Activated CD8-positive, alpha-beta memory T cell treated with anti-CD3 and anti-CD28 coated beads, Interleukin-2, amount 10 ng/mL, durations not matched to agents 7 days and 5 days (primary cell): ENCODE measurements at regions not wholly inside any gene's neighbourhood (a gene's known extent, or its start where the extent isn't known, plus 50 kb on each side); places are given as distances from the start of the nearest gene placed in this dataset.
"Not testable (repeated sequence)": the region's sequence is repeated elsewhere in the genome, so short reads cannot be mapped to it uniquely, and the experiment has no call there.

Source experiments
- ATAC-seq: fragments of 150-1000 bp; cut with Tn5 transposase; one replicate; pipeline ENCODE4 v1.10.0; 2021; ENCODE audit warnings: moderate library complexity
- CTCF ChIA-PET: fragments of 350-600 bp; sonication (Branson Sonifier 250); formaldehyde crosslinking; loops from one replicate; lab custom pipeline; 2021; ENCODE audit warnings: antibody characterized with exemption; lab: Charles Lee
- DNase-seq: peaks from one replicate; pipeline ENCODE4 v3.0.0-alpha.2; 2020
- H3K27ac Mint-ChIP-seq: one replicate; pipeline ENCODE4 v1.8.0; 2021; ENCODE audit warnings: mild to moderate bottlenecking, mixed read lengths
- H3K27me3 Mint-ChIP-seq: one replicate; pipeline ENCODE4 v1.8.0; 2021; ENCODE audit warnings: mixed read lengths
- H3K36me3 Mint-ChIP-seq: one replicate; pipeline ENCODE4 v1.8.0; 2021; ENCODE audit warnings: mild to moderate bottlenecking, mixed read lengths
- H3K4me1 Mint-ChIP-seq: one replicate; pipeline ENCODE4 v1.8.0; 2021; ENCODE audit warnings: mixed read lengths
- H3K4me3 Mint-ChIP-seq: one replicate; pipeline ENCODE4 v1.8.0; 2021; ENCODE audit warnings: mild to moderate bottlenecking, moderate library complexity, mixed read lengths
- H3K9me3 Mint-ChIP-seq: one replicate; pipeline ENCODE4 v1.8.0; 2022; ENCODE audit warnings: low read depth, mixed read lengths

GRCh38 chr4:81715357-81715756, 243.7 kb upstream of the RASGEF1B start:
- H3K27ac Mint-ChIP-seq, DNase-seq, H3K4me3 Mint-ChIP-seq, H3K9me3 Mint-ChIP-seq, H3K36me3 Mint-ChIP-seq, CTCF ChIA-PET, H3K4me1 Mint-ChIP-seq, H3K27me3 Mint-ChIP-seq, ATAC-seq: not testable (repeated sequence)

- Mint-ChIP-seq H3K27ac (no peak overlapping the region), H3K27me3 (no peaks in the 10 kb centered on the region), H3K9me3 (no peaks in the 10 kb centered on the region), H3K4me1 (no peaks in the 10 kb centered on the region), H3K36me3 (no peaks in the 10 kb centered on the region), H3K4me3 (no peak overlapping the region)
- CTCF ChIA-PET = interaction anchor here (0.6 kb wide), 1 partner anchor 150 kb away, joined by 3 read pairs; no protein-coding TSS in a partner anchor
- DNase-seq = no peak
- ATAC-seq = no peak
Observed at GRCh38 chr4:81714291-81714690, 242.6 kb upstream of the RASGEF1B start.

GRCh38 chr4:81712714-81713113, 241.0 kb upstream of the RASGEF1B start:
- Mint-ChIP-seq H3K27me3 (no peaks in the 10 kb centered on the region), H3K4me1 (no peaks in the 10 kb centered on the region), H3K36me3 (no peaks in the 10 kb centered on the region), H3K9me3 (no peaks in the 10 kb centered on the region), H3K27ac (no peak overlapping the region), H3K4me3 (no peak overlapping the region)
- DNase-seq = no peak
- CTCF ChIA-PET = no interaction called here
- no peak for ATAC-seq

- no peaks in the 10 kb centered on the region for H3K9me3 Mint-ChIP-seq
- ATAC-seq (no peak), DNase-seq (no peak)
- no peak overlapping the region for H3K4me3 Mint-ChIP-seq
- CTCF ChIA-PET = no interaction called here
- no peak overlapping the region for H3K27ac Mint-ChIP-seq
- H3K27me3 Mint-ChIP-seq = no peaks in the 10 kb centered on the region
- no peaks in the 10 kb centered on the region for H3K4me1 Mint-ChIP-seq
- no peaks in the 10 kb centered on the region for H3K36me3 Mint-ChIP-seq
Observed at GRCh38 chr4:81704461-81704860, 232.8 kb upstream of the RASGEF1B start.

- Mint-ChIP-seq H3K9me3 (no peaks in the 10 kb centered on the region), H3K27ac (no peak overlapping the region), H3K27me3 (no peaks in the 10 kb centered on the region), H3K4me3 (no peak overlapping the region), H3K36me3 (no peaks in the 10 kb centered on the region), H3K4me1 (no peaks in the 10 kb centered on the region)
- no peak for ATAC-seq
- CTCF ChIA-PET = no interaction called here
- DNase-seq = no peak
Observed at GRCh38 chr4:81700189-81700588, 228.5 kb upstream of the RASGEF1B start.

- ATAC-seq = no peak
- Mint-ChIP-seq H3K4me3 (no peak overlapping the region), H3K27me3 (peaks cover 7% of the 10 kb centered on the region), H3K27ac (no peak overlapping the region), H3K9me3 (no peaks in the 10 kb centered on the region), H3K4me1 (no peaks in the 10 kb centered on the region), H3K36me3 (no peaks in the 10 kb centered on the region)
- CTCF ChIA-PET = no interaction called here
- DNase-seq = no peak
Observed at GRCh38 chr4:81698538-81699296, 227.0 kb upstream of the RASGEF1B start.

GRCh38 chr4:81694176-81694913, 222.6 kb upstream of the RASGEF1B start:
- H3K9me3 Mint-ChIP-seq = no peaks in the 10 kb centered on the region
- no peaks in the 10 kb centered on the region for H3K36me3 Mint-ChIP-seq
- ATAC-seq (no peak), DNase-seq (no peak)
- no peaks in the 10 kb centered on the region for H3K4me1 Mint-ChIP-seq
- peaks cover 11% of the 10 kb centered on the region for H3K27me3 Mint-ChIP-seq
- H3K27ac Mint-ChIP-seq = no peak overlapping the region
- CTCF ChIA-PET = interaction anchor here (1.0 kb wide), 1 partner anchor 151 kb away, joined by 3 read pairs; no protein-coding TSS in a partner anchor
- no peak overlapping the region for H3K4me3 Mint-ChIP-seq

GRCh38 chr4:81690871-81691270, 219.2 kb upstream of the RASGEF1B start:
- ATAC-seq (no peak), DNase-seq (no peak)
- CTCF ChIA-PET = no interaction called here
- Mint-ChIP-seq H3K4me3 (no peak overlapping the region), H3K36me3 (no peaks in the 10 kb centered on the region), H3K4me1 (no peaks in the 10 kb centered on the region), H3K9me3 (no peaks in the 10 kb centered on the region), H3K27ac (no peak overlapping the region), H3K27me3 (peaks cover 11% of the 10 kb centered on the region)

GRCh38 chr4:81688085-81688484, 216.4 kb upstream of the RASGEF1B start:
- ATAC-seq = no peak
- CTCF ChIA-PET = interaction anchor here (1.3 to 1.5 kb wide), 4 partner anchors 156 to 233 kb away, joined by 3 to 7 read pairs (median 3); no protein-coding TSS in a partner anchor
- H3K4me3 Mint-ChIP-seq = no peak overlapping the region
- no peak overlapping the region for H3K27ac Mint-ChIP-seq
- H3K4me1 Mint-ChIP-seq = no peaks in the 10 kb centered on the region
- no peak for DNase-seq
- no peaks in the 10 kb centered on the region for H3K27me3 Mint-ChIP-seq
- no peaks in the 10 kb centered on the region for H3K9me3 Mint-ChIP-seq
- no peaks in the 10 kb centered on the region for H3K36me3 Mint-ChIP-seq

- no peak for DNase-seq
- ATAC-seq = no peak
- Mint-ChIP-seq H3K27ac (no peak overlapping the region), H3K36me3 (no peaks in the 10 kb centered on the region), H3K9me3 (no peaks in the 10 kb centered on the region), H3K4me3 (no peak overlapping the region), H3K4me1 (no peaks in the 10 kb centered on the region), H3K27me3 (no peaks in the 10 kb centered on the region)
- CTCF ChIA-PET = interaction anchor here (1.3 to 1.9 kb wide), 5 partner anchors 157 to 233 kb away, joined by 3 to 7 read pairs (median 3); no protein-coding TSS in a partner anchor
Observed at GRCh38 chr4:81687471-81687870, 215.8 kb upstream of the RASGEF1B start.

GRCh38 chr4:81685104-81685503, 213.4 kb upstream of the RASGEF1B start:
- Mint-ChIP-seq H3K4me3 (no peak overlapping the region), H3K4me1 (no peaks in the 10 kb centered on the region), H3K27ac (no peak overlapping the region), H3K27me3 (peaks cover under 1% of the 10 kb centered on the region), H3K36me3 (no peaks in the 10 kb centered on the region), H3K9me3 (no peaks in the 10 kb centered on the region)
- CTCF ChIA-PET = no interaction called here
- ATAC-seq = no peak
- no peak for DNase-seq

- no peaks in the 10 kb centered on the region for H3K36me3 Mint-ChIP-seq
- H3K4me3 Mint-ChIP-seq = no peak overlapping the region
- peaks cover 3% of the 10 kb centered on the region for H3K27me3 Mint-ChIP-seq
- no peaks in the 10 kb centered on the region for H3K9me3 Mint-ChIP-seq
- CTCF ChIA-PET = no interaction called here
- no peaks in the 10 kb centered on the region for H3K4me1 Mint-ChIP-seq
- ATAC-seq (no peak), DNase-seq (no peak)
- no peak overlapping the region for H3K27ac Mint-ChIP-seq
Observed at GRCh38 chr4:81684352-81684751, 212.6 kb upstream of the RASGEF1B start.

- no peak overlapping the region for H3K4me3 Mint-ChIP-seq
- ATAC-seq (no peak), DNase-seq (no peak)
- no peak overlapping the region for H3K27ac Mint-ChIP-seq
- H3K9me3 Mint-ChIP-seq = no peaks in the 10 kb centered on the region
- H3K36me3 Mint-ChIP-seq = no peaks in the 10 kb centered on the region
- no peaks in the 10 kb centered on the region for H3K4me1 Mint-ChIP-seq
- CTCF ChIA-PET = no interaction called here
- H3K27me3 Mint-ChIP-seq = peaks cover 3% of the 10 kb centered on the region
Observed at GRCh38 chr4:81682492-81682891, 210.8 kb upstream of the RASGEF1B start.

GRCh38 chr4:81679315-81679714, 207.6 kb upstream of the RASGEF1B start:
- CTCF ChIA-PET = no interaction called here
- Mint-ChIP-seq H3K4me1 (no peaks in the 10 kb centered on the region), H3K27ac (no peak overlapping the region), H3K9me3 (no peaks in the 10 kb centered on the region), H3K4me3 (no peak overlapping the region), H3K27me3 (peaks cover 3% of the 10 kb centered on the region), H3K36me3 (no peaks in the 10 kb centered on the region)
- no peak for ATAC-seq
- no peak for DNase-seq
